ENCODE measurements at regions not wholly inside any gene's neighbourhood (a gene's known extent, or its start where the extent isn't known, plus 50 kb on each side); places are given as distances from the start of the nearest gene placed in this dataset.

DNA sequence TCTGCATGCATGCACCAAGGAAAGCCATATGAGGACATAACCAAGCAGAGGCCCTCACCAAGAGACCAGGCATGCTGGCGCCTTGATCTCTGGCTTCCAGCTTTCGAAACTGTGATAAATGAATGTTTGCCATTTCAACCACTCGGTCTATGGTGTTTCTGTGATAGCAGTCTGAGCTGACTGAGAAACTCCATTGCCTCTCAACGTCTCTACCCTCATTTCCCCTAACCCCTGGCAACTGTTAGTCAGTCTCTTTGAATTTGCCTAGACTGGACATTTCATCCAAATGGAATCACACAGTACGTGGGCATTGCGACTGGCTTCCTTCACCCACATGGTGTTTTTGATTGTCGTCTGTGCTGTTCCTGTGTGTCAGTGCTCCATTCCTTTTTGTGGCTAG lies 88.0 kb upstream of the MPHOSPH6 start:
- TF ChIP-seq, protein P1, sequence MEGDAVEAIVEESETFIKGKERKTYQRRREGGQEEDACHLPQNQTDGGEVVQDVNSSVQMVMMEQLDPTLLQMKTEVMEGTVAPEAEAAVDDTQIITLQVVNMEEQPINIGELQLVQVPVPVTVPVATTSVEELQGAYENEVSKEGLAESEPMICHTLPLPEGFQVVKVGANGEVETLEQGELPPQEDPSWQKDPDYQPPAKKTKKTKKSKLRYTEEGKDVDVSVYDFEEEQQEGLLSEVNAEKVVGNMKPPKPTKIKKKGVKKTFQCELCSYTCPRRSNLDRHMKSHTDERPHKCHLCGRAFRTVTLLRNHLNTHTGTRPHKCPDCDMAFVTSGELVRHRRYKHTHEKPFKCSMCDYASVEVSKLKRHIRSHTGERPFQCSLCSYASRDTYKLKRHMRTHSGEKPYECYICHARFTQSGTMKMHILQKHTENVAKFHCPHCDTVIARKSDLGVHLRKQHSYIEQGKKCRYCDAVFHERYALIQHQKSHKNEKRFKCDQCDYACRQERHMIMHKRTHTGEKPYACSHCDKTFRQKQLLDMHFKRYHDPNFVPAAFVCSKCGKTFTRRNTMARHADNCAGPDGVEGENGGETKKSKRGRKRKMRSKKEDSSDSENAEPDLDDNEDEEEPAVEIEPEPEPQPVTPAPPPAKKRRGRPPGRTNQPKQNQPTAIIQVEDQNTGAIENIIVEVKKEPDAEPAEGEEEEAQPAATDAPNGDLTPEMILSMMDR (IDR thresholded peaks at IDR 0.05) = no peak
- TF ChIP-seq POLR2A (IDR thresholded peaks at IDR 0.05) (no peak), POLR2AphosphoS5 (IDR thresholded peaks at IDR 0.05) (no peak)

Data from suprapubic skin (tissue), 4 donors.